GM19395 (cell line): ENCODE measurements at regions not wholly inside any gene's neighbourhood (a gene's known extent, or its start where the extent isn't known, plus 50 kb on each side); places are given as distances from the start of the nearest gene placed in this dataset.
"Not testable (repeated sequence)": the region's sequence is repeated elsewhere in the genome, so short reads cannot be mapped to it uniquely, and the experiment has no call there.

Experiments used
- ATAC-seq: cut with Tn5 transposase; IDR thresholded peaks from one replicate; pipeline ENCODE4 v1.9.1; 2021; ENCODE audit warnings: mild to moderate bottlenecking, moderate library complexity; ENCODE audit not compliant: unreplicated experiment

DNA sequence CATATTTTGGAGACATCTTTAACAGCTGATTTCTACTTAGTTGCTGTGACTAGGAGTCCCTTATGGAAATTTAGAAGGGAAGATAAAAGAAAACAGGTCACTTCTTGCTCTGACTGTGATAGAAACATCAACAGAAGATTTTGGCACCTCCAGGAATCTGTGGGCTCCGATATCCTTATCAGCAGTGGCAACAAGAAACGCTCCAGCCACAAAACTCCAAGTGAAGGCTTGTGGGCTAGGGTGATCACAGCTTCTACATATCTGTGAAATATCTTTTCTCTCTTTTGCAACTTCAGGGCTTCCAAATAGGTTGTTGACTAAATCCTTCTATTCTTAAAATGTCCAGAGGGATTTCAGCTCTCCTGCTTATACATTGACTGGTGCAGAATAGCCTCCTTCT, 1625.5 kb upstream of the CDH6 start:
- ATAC-seq: no peak

DNA sequence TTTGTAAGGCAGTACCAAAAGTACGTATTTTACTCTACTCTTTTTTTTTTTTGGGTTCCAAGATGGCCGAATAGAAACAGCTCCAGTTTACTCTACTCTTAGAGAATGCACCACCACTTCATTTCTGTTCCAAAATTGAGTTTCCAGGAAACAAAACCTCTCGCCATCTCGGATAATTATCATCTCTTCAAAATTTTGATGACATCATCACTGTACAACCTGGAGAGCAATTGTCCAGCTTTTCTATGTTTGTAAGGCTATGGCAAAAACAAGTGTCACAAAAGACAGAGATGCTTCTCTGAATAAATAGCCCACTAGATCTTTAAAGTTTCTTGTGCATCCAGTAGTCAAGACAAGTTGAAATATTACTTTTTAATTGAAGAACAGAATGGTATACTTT, 1631.9 kb upstream of the CDH6 start:
- no peak for ATAC-seq

DNA sequence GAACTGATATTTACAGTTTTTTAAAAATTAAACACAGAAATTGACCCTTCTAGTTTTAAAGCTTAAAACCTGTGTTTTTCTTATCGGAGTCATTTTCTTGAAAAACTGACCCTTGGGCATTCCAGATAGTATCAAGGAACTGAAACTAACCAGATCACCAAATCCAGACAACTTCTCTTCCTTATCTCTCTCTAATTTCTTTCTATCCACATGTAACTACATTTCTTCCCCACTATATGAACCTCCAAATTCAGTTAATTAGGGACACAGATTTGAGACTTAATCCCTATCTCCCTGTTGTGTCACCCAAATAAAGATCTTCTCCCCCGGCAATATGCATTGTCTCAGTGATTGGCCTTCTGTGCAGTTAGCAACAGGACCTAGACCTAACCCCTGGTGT, 1643.0 kb upstream of the CDH6 start:
- ATAC-seq: no peak

DNA sequence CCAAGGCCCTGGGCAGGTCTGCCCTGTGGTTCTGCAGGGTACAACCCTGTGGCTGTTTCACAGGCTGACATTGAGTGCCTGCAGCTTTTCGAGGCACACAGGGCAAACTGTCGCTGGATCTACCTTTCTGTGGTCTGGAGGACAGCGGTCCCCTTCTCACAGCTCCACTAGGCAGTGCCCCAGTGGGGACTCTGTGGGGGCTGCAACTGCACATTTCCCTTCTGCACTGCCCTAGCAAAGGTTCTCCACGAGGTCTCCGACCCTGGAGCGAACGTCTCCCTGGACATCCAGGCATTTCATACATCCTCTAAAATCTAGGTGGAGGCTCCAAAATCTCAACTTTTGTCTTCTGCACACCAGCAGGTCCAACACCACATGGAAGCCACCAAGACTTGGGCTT, 1645.2 kb upstream of the CDH6 start:
- no peak for ATAC-seq

DNA sequence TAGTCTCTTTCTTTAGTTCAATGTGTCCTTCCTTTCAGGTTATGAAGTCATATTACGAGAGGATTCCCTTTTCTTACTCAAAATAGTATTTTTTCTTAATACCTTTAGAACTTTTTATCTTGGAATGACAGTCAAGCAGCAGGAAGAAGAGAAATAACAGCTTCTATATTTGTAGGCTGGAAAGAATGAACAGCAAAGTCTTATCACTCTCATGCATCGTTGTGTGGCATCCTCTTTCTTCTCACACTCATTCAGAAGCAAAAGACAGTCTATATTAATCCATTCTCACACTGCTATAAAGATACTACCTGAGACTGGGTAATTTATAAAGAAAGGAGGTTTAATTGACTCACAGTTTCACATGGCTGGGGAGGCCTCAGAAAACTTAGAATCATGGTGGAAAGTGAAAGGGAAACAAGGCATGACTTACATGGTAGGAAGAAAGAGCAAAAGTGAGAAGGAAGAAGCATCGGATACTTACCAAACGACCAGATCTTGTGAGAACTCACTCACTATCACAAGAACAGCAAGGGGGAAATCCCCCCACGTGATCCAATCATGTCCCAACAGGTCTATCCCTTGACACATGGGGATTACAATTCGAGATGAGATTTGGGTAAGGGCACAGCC, 1646.1 kb upstream of the CDH6 start:
- no peak for ATAC-seq

DNA sequence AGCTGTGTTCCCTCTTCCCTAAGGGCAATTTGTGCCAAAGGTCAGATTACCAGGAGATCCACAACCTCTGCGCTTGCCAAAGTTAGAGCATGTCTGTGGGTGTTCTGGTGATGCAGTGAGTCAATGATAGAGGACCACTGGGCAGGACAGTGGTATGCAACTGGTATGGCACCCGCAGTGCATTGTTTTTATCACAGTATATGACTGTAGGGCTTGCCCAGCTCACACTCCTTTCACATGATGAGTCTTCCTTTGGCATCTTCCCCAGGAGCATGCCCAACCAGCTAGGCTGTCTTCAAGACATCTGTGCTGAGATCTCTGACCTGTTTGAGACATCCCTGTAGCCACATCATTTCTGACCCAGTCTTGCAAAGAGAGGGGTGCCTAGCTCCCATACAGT, 1650.0 kb upstream of the CDH6 start:
- no peak for ATAC-seq

DNA sequence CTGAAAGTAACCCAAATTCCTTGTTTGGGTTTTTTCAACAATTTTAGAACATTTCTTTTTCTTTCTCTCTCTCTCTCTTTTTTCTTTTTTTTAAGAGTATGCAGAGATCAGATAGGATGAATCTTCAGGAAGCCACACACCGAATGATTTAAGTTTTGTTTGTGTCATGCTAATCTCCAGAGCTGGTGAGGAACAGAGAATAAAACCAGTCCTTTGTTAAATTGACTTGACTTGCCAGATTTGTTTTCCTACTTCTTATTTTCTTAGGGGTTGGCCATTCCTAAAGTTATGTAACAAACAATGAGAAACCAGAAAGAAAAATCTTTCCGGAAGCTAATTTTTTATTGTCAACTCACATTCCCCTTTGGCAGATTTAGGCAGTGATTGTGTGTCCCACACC, 1669.3 kb upstream of the CDH6 start:
- no peak for ATAC-seq

DNA sequence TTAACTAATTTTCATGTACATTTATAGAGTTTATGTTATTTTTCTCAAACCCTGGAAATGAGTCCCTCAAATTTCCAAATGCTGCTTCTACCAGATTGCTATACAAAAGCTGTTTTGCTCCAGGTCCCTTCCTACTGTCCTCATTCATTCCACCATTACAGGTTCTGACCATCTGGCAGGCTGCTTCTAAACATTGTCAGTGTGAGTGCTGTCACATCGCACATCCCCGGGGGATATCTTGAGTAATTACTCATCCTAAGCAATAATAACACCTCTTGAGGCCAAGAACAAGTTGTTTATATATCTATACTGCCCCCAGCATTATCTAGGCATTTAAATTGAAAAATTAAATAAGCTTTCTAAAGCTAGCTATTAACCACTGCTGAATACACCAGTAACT, 1675.3 kb upstream of the CDH6 start:
- no peak for ATAC-seq

DNA sequence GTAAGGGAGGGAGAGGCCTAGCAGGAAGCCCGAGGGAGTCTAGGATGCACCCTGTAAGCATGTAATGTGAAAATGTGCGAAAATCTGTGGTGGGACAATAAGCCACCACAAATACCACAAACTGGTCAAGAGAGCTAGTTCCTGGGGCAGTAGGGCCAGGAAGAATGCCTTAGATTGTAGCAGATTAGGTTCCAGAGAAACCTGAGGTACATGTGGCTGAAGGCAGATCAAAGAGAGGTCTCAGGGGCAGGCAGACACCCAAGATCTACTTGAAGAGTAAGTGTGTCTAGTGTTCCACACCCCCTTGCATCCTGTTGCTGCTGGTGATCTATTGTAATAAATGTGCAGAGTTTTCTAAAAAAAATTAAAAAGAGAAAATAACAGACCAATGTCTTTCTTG, 1677.3 kb upstream of the CDH6 start:
- ATAC-seq: no peak

DNA sequence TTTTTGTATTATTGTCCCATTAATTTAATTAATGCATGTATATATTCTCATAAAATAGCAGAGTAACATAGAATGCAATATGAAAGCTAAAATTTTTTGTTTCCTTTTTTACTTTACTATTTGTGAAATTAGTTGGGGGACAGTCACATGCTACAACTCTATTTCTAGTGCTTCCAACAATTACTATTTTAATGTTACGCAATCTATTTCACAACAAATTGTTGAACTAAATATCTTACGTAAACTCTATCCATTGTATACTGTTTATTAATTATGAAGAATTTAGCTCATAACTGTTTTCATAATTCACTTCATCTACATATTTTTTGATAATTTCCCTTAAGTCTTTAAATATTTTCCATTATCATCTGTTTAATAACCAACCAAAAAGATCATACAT, 1685.4 kb upstream of the CDH6 start:
- no peak for ATAC-seq

DNA sequence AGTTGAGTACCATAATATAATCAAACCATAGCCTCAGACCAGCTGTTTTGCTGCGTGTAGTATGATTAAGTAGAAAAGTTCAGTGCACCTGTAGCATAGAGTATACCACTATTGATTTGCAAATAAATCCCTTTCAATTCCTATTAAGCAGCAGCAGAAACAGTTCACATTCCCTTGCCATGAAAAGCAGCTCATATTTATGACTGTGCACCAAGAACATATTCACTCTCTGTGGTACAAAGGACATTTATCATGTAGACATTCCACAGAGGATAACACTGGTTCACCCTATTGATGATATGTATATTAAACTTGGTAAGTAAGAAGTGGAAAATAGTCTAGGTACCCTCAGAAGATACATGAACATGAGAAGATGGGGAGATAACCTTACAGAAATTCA, 1689.1 kb upstream of the CDH6 start:
- no peak for ATAC-seq

DNA sequence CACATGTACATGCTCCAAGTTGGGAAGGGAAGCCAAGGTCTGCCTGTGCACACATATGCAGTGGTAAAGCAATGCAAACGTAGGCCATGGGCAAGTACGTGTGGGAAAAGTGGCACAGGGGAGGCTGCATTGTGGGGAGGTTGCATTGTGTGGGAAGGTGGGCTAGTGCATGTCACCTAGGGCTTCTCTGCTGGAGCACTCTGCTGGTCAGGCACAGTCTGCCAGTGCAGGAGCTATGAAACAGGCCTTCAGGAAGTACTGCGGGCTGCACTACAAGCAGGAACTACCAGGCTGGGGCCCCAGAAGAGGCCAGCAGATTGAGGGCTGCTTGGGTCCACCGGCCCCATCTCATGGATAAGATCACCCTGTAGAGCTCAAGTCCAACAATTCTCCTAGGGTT, 1694.6 kb upstream of the CDH6 start:
- ATAC-seq: no peak

DNA sequence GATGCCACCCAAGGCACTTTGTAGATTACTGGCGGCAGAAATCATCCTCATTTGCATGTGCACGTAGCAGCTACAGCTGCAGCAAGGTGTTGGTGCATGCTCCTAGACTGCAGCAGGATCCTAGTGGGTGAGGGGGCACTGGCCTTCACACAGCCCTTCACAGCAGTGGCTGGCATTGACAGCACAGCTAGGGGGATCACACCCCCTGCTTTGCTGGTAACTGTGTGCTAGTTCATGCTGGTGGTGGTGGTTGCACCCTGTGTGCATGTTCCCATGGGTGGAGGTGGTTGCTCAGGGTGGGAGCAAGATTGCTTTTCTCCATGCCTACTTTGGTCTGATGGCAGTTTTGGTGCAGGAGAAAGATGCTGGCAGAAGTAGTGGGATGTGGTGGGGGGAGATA, 1695.1 kb upstream of the CDH6 start:
- ATAC-seq: no peak

DNA sequence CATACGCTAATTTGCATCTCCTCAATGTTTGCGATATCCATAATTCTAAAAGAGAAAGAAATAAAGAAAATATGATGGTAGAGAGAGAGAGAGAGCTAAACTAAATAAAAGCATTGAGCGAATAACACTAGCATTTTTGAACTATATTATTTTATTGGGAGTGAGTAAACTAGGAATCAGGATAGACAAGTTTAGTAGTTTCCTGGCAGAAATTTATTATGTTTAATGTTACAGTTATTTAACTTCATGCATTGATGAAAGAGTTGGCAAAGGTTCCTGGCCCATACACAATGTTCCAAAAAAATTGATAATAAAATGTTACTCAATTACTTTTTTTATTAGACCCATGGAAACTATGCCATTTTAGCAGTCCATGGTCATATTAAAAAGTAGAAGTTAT, 1708.2 kb upstream of the CDH6 start:
- ATAC-seq: no peak

DNA sequence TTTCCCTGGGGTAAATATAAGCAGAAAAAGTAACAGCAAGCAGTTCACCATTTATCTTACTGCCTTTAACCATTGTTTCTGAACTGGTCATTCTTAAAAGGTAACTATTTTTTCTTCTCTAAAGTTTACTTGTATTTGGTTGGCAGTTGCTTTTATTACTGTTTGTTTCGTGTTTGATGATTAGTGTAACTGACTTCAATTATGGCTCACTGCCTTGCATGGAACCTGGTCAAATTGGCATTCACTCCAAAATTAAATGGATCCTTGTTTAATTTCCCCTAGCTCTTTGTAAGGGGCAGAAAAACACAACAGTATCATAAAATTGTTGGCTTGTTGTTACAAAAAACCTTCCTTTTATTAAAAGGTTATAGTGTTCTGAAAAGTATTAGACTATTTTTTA, 1723.9 kb upstream of the CDH6 start:
- ATAC-seq: no peak

DNA sequence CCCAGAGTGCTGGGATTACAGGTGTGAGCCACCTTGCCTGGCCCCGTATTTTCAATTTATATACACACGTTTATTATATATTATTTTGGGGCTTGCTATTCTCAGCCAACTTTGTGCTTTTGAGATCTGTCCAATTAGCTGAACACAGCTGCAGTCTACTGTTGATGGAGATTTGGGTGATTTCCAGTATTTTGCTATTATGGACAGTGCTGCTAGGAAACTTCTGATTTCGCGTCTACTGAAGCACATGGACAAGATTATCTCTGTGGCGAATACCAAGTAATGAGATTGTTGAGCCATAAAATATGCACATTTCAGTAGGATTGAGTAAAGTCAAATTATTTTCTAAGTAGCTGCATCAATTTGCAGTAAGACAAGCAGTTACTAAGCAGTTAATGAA, 1731.2 kb upstream of the CDH6 start:
- ATAC-seq: no peak

DNA sequence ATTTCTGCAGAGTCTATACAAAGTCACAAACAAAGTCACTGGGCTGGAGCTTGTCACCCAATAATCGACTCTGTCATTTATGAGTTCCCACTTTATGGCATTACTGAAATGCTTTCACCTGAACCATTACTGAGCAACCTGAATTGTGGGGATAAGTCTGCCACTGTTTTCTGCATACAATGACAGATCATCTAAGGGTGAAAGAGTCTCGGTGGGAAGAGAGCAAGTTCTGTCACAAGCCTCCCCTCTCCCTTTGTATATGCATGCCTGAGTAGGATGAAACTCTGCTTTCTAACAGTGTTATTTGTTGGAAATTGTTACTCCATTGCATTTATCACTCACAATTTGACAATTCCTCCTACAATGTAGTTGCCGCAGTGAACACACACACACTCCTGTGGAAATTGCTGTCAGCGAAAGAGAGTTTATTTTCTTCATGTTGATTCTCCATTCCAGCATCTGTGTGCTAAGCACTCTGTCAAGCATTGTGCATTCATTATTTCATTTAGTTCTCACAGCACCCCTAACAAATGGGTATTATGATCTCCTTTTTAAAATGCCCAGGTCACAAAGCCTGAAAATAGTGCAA, 1732.4 kb upstream of the CDH6 start:
- ATAC-seq: no peak

DNA sequence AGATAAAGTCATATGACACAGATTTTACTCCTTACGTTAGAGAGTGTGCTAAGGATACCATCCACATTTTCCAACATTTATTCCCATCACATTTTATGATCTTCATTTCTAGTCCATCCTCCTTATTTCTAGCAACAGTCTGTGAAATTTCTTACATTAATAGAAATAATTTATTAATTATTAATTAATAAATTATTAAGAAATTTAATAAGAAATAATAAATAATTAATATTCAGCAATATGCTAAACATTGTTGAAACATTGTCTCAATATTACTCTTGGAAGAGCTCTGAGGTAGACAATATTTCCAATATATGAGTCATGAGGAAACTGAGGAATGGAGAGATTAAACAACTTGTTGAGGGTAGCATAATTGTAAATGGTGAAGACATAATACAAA, 1742.5 kb upstream of the CDH6 start:
- ATAC-seq: not testable (repeated sequence)

DNA sequence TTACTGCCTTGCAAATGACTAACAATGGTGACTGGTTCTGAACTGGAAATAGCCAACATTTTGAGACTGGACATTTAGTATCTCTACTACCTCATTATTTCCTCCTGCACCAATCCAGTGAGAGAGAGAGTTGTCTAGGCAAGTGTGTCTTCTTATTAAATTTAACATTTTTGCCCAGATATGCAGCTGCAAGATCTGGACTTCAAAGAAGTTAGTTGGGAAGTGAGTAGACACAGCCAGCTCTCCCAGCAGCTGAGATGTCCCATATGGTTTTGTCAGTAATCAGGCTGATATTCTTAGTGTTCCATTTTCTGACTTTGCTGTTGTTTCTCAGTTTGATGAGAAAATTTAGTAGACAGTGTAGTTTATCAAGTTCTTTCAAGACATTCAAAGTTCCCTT, 1778.8 kb upstream of the CDH6 start:
- ATAC-seq: no peak

DNA sequence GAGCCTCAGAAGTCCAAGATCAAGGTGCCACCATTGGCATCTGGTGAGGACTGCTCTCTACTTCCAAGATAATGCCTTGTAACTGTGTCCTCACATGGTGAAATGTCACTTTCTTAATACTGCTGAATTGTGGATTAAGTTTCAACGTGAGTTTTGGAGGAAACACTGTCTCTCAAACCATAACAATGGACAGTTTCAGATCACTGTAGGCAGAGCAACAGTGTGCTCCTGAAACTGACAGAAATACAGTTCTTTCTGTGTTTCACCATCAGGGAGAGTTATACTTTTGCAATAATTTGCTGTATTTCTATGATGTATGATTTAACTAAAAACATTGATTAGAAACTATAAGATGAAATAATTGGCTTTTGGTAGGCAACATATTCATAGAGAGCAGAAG, 1780.5 kb upstream of the CDH6 start:
- no peak for ATAC-seq

DNA sequence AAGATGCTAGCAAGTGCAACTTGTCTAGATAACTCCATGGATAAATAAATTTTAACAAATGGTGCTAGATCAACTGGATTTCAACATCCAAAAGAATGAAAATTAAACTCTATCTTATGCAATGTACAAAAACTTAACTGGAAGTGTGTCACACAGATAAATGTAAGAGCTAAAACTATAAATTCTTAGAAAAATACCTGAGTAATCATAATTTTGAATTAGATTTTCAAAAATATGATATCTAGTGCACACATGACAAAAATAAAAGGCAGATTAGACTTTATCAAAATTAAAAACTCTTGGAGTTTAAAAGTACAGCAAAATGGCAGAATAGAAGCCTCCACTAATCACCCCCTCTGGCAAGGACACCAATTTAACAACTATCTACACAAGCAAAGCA, 1791.2 kb upstream of the CDH6 start:
- ATAC-seq: no peak

DNA sequence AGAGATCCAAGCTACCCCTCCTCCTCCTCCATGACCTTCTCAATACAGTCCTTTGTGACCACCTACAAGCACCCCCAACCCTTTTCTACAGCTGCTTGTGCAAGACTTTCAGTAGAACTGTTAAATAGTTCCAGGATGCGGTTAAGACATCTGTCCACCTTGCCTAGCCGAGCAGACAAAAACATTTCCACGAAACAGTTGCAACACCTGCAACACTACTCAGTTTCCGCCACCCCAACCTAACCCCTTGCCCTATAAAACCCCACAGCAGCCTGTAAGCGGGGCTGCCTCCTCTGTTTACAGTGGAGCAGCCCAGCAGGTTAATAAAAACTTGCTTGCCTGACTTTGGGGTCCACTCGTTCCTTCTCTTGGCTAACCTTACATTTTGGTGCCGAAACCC, 1803.5 kb upstream of the CDH6 start:
- ATAC-seq: no peak

DNA sequence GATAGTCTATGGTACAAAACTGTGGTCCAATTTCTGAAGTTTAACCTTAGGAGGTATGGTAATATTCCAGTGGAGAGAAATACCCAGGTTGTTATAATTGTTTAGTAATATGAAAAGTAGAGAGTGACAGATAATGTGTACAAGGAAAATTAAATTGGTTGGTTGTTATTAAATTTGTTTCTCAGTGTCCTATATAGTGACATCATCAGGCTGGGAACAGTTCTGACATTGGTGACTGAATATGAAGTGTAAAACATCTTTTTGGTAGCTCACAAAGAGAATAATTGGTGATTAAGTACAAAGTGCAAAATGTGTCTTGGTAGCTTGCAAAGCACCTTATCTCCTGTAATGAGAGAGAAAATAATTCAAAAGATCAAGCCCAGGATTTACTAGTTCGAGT, 1806.1 kb upstream of the CDH6 start:
- no peak for ATAC-seq
